B cell (primary cell): ENCODE measurements at regions not wholly inside any gene's neighbourhood (a gene's known extent, or its start where the extent isn't known, plus 50 kb on each side); places are given as distances from the start of the nearest gene placed in this dataset.

Experiments
- ATAC-seq: fragments of 200-7000 bp; cut with Tn5 transposase; one replicate; pipeline ENCODE4 v1.10.0; 2021; ENCODE audit warnings: low read depth, mild to moderate bottlenecking, moderate number of reproducible peaks, moderate library complexity
- CTCF ChIA-PET: fragments of 350-600 bp; sonication (Branson Sonifier 250); formaldehyde crosslinking; loops from one replicate; lab custom pipeline; 2021; ENCODE audit warnings: antibody characterized with exemption, inconsistent platforms; lab: Charles Lee
- POLR2A ChIA-PET: fragments of 350-600 bp; sonication (Branson Sonifier 250); formaldehyde crosslinking; loops from one replicate; lab custom pipeline; 2021; ENCODE audit warnings: antibody characterized with exemption; lab: Charles Lee
- DNase-seq: peaks from one replicate; pipeline ENCODE4 v3.0.0; 2013
- H2AFZ ChIP-seq: 2 replicates; pipeline ENCODE4 v1.6.1; 2012; ENCODE audit warnings: mild to moderate bottlenecking, low read depth, low read length; ENCODE audit not compliant: insufficient read depth, poor library complexity, severe bottlenecking
- H3K27ac ChIP-seq, 2 donors: 1 replicate in 1 of 2; 2 replicates in 1 of 2; pipeline ENCODE4 v1.5.1; 2012 to 2013; ENCODE audit warnings: low read length in 2 of 2, mild to moderate bottlenecking in 2 of 2, moderate library complexity in 1 of 2
- H3K27me3 ChIP-seq, 4 experiments: fragments of 200-600 bp in 1 of 4; sonication (generic) in 1 of 4; replicated peaks in 1 of 4; 1 replicate in 2 of 4; 2 replicates in 2 of 4; pipeline versions ENCODE4 v1.6.1 to v1.7.0; 2013 to 2016; ENCODE audit warnings: low read length in 3 of 4, mild to moderate bottlenecking in 2 of 4, mixed read lengths in 1 of 4, moderate library complexity in 1 of 4; ENCODE audit not compliant: insufficient read depth in 4 of 4, control insufficient read depth in 3 of 4; ENCODE audit errors: control extremely low read depth in 1 of 4
- H3K36me3 ChIP-seq, 2 experiments: replicated peaks in 1 of 2; 1 replicate in 1 of 2; 2 replicates in 1 of 2; pipeline versions ENCODE4 v1.6.1 to v1.7.1; 2013; ENCODE audit warnings: low read length in 1 of 2; ENCODE audit not compliant: insufficient read depth in 2 of 2, control insufficient read depth in 1 of 2; ENCODE audit errors: control extremely low read depth in 1 of 2, extremely low read depth in 1 of 2
- H3K4me1 ChIP-seq, 2 donors: fragments of 200-600 bp in 1 of 2; sonication (generic) in 1 of 2; 1 replicate in 1 of 2; 2 replicates in 1 of 2; pipeline versions ENCODE4 v1.5.1 to v1.6.1; 2013 to 2017; ENCODE audit warnings: low read length in 2 of 2; ENCODE audit not compliant: control insufficient read depth in 2 of 2, insufficient read depth in 2 of 2
- H3K4me2 ChIP-seq: replicated peaks from 2 replicates; pipeline ENCODE3; 2012; ENCODE audit warnings: mild to moderate bottlenecking, low read depth, low read length; ENCODE audit not compliant: poor library complexity, severe bottlenecking
- H3K4me3 ChIP-seq, 5 experiments: fragments of 200-600 bp in 1 of 5; sonication (generic) in 1 of 5; 1 replicate in 3 of 5; 2 replicates in 2 of 5; pipeline versions ENCODE4 v1.5.1 to v1.7.0; 2011 to 2016; ENCODE audit warnings: low read length in 4 of 5, mild to moderate bottlenecking in 4 of 5, low read depth in 2 of 5, control low read depth in 1 of 5, moderate library complexity in 1 of 5; ENCODE audit not compliant: insufficient read depth in 1 of 5; ENCODE audit errors: control extremely low read depth in 1 of 5, extremely low read depth in 1 of 5
- H3K79me2 ChIP-seq: fragments of 200-600 bp; sonication (generic); one replicate; pipeline ENCODE4 v1.6.0; 2016; ENCODE audit warnings: low read length; ENCODE audit not compliant: control insufficient read depth, insufficient read depth
- H3K9ac ChIP-seq: fragments of 200-600 bp; sonication (generic); 2 replicates; pipeline ENCODE4 v1.6.1; 2017; ENCODE audit warnings: mild to moderate bottlenecking, low read length, moderate library complexity
- H3K9me3 ChIP-seq, 3 donors: one replicate each; pipeline versions ENCODE4 v1.6.1 to v1.7.1; 2013; ENCODE audit warnings: low read length in 2 of 3; ENCODE audit not compliant: control insufficient read depth in 2 of 3, insufficient read depth in 1 of 3; ENCODE audit errors: control extremely low read depth in 1 of 3
- H4K20me1 ChIP-seq: 2 replicates; pipeline ENCODE4 v1.6.0; 2012; ENCODE audit warnings: mild to moderate bottlenecking, low read length; ENCODE audit not compliant: insufficient read depth, control insufficient read depth, poor library complexity, severe bottlenecking
- H3K27ac Mint-ChIP-seq: one replicate; pipeline ENCODE4 v1.8.0; 2021; ENCODE audit warnings: mixed read lengths
- H3K27me3 Mint-ChIP-seq: one replicate; pipeline ENCODE4 v1.8.0; 2021; ENCODE audit warnings: mixed read lengths
- H3K4me1 Mint-ChIP-seq: one replicate; pipeline ENCODE4 v1.8.0; 2021; ENCODE audit warnings: mixed read lengths
- H3K4me3 Mint-ChIP-seq: one replicate; pipeline ENCODE4 v1.8.0; 2021; ENCODE audit warnings: mixed read lengths
- H3K9me3 Mint-ChIP-seq: one replicate; pipeline ENCODE4 v1.8.0; 2022; ENCODE audit warnings: mixed read lengths; ENCODE audit not compliant: insufficient read depth
- CTCF ChIP-seq: fragments of 200-600 bp; IDR thresholded peaks from one replicate; pipeline ENCODE4 v1.8.0; 2022; ENCODE audit warnings: antibody characterized with exemption, mild to moderate bottlenecking
- EZH2 ChIP-seq: IDR thresholded peaks from 2 replicates; pipeline ENCODE4 v1.6.1; 2012; ENCODE audit warnings: borderline replicate concordance, low read depth, mild to moderate bottlenecking, moderate library complexity, low read length; ENCODE audit not compliant: insufficient read depth, poor library complexity, severe bottlenecking
- WGBS: methylation state at CpG from one replicate; pipeline ENCODE4 v1.1.5; 2013; ENCODE audit warnings: missing lambda C conversion rate; ENCODE audit not compliant: insufficient coverage; 5-methylcytosine and 5-hydroxymethylcytosine counted together
- intact Hi-C: fragments of 100-400 bp; cut with micrococcal nuclease; formaldehyde crosslinking; loops from one replicate; pipeline ENCODE4 v1.10.0; 2022

- DNase-seq (no peak), ATAC-seq (no peak)
- intact Hi-C loops, result no loop called here
- no peak overlapping the region for H2AFZ ChIP-seq
- Mint-ChIP-seq H3K4me3 (no peak overlapping the region), H3K9me3 (peaks cover 2% of the 10 kb centered on the region), H3K27me3 (no peaks in the 10 kb centered on the region), H3K4me1 (no peaks in the 10 kb centered on the region), H3K27ac (no peak overlapping the region)
- CTCF ChIA-PET, result no interaction called here
- no peaks in the 10 kb centered on the region for H3K79me2 ChIP-seq
- H3K4me2 ChIP-seq, result no peak overlapping the region
- no peak overlapping the region for H3K4me3 ChIP-seq
- no peaks in the 10 kb centered on the region for H3K27me3 ChIP-seq
- H3K27ac ChIP-seq, result no peak overlapping the region
- H4K20me1 ChIP-seq, result no peaks in the 10 kb centered on the region
- no peaks in the 10 kb centered on the region for H3K4me1 ChIP-seq
- H3K36me3 ChIP-seq, result no peaks in the 10 kb centered on the region
- POLR2A ChIA-PET, result no interaction called here
- peaks cover 0 to 18% (median 0%) of the 10 kb centered on the region in 3 donors for H3K9me3 ChIP-seq
- H3K9ac ChIP-seq, result no peak overlapping the region
- TF ChIP-seq EZH2 (no peak), CTCF (no peak)
Measured at GRCh38 chr2:35339211-35339610, 1016.4 kb upstream of the CRIM1 start.

- intact Hi-C loops, result no loop called here
- Histone ChIP-seq H3K4me2 (no peak overlapping the region), H3K9me3 (peaks cover 0 to 13% (median 0%) of the 10 kb centered on the region in 3 donors), H3K4me3 (no peak overlapping the region), H3K36me3 (no peaks in the 10 kb centered on the region), H2AFZ (no peak overlapping the region), H3K27ac (no peak overlapping the region), H4K20me1 (no peaks in the 10 kb centered on the region), H3K27me3 (no peaks in the 10 kb centered on the region), H3K4me1 (no peaks in the 10 kb centered on the region), H3K9ac (no peak overlapping the region), H3K79me2 (no peaks in the 10 kb centered on the region)
- H3K4me1 Mint-ChIP-seq, result no peaks in the 10 kb centered on the region
- ChIA-PET POLR2A (no interaction called here), CTCF (no interaction called here)
- no peaks in the 10 kb centered on the region for H3K27me3 Mint-ChIP-seq
- ATAC-seq (no peak), DNase-seq (no peak)
- H3K9me3 Mint-ChIP-seq, result peaks cover 2% of the 10 kb centered on the region
- H3K4me3 Mint-ChIP-seq, result no peak overlapping the region
- no peak for TF ChIP-seq EZH2
- no peak for TF ChIP-seq CTCF
- H3K27ac Mint-ChIP-seq, result no peak overlapping the region
- WGBS, result no CpG with 5 or more reads among the region's 2 CpGs
Measured at GRCh38 chr2:35337922-35338321, 1017.7 kb upstream of the CRIM1 start.
